HEK293 (cell line): ENCODE measurements at regions not wholly inside any gene's neighbourhood (a gene's known extent, or its start where the extent isn't known, plus 50 kb on each side); places are given as distances from the start of the nearest gene placed in this dataset.
"Not testable (repeated sequence)": the region's sequence is repeated elsewhere in the genome, so short reads cannot be mapped to it uniquely, and the experiment has no call there.

Experiments used
- CTCF ChIA-PET: fragments of 350-600 bp; formaldehyde crosslinking; extraction: SDS; loops from one replicate; lab custom pipeline; 2021; ENCODE audit warnings: antibody characterized with exemption; lab: Yijun Ruan, JAX
- POLR2A ChIA-PET: fragments of 300-600 bp; formaldehyde crosslinking; extraction: SDS; loops from one replicate; lab custom pipeline; 2020; ENCODE audit warnings: antibody characterized with exemption, inconsistent platforms; lab: Yijun Ruan, JAX
- H3K27ac ChIP-seq: fragments of 200-500 bp; sonication (Bioruptor generic); 2 replicates; pipeline ENCODE4 v1.5.1; 2014; ENCODE audit warnings: low read depth, low read length, control low read depth, inconsistent platforms; ENCODE audit errors: extremely low read depth
- H3K36me3 ChIP-seq, 2 experiments: fragments of 200-500 bp in 1 of 2; sonication (Bioruptor generic) in 1 of 2; 1 replicate in 1 of 2; 2 replicates in 1 of 2; pipeline ENCODE4 v1.5.1; 2014 to 2017; ENCODE audit warnings: inconsistent platforms in 2 of 2, low read length in 2 of 2; ENCODE audit not compliant: control insufficient read depth in 2 of 2, insufficient read depth in 1 of 2
- H3K4me1 ChIP-seq: fragments of 200-500 bp; sonication (Bioruptor generic); 2 replicates; pipeline ENCODE4 v1.5.1; 2014; ENCODE audit warnings: mild to moderate bottlenecking, low read length, inconsistent platforms; ENCODE audit not compliant: control insufficient read depth, insufficient read depth
- H3K4me3 ChIP-seq: 2 replicates; pipeline ENCODE4 v1.5.1; 2011; ENCODE audit warnings: low read depth, mild to moderate bottlenecking, control low read depth, low read length, moderate library complexity
- H3K9me3 ChIP-seq: fragments of 200-500 bp; sonication (Bioruptor generic); 2 replicates; pipeline ENCODE4 v1.5.1; 2014; ENCODE audit warnings: low read depth, low read length, inconsistent platforms; ENCODE audit not compliant: control insufficient read depth, insufficient read depth
- INSM2 ChIP-seq: fragments of 450-650 bp; formaldehyde crosslinking; IDR thresholded peaks from 2 replicates; pipeline ENCODE4 v1.5.1; 2016; ENCODE audit warnings: missing biosample characterization, missing genetic modification characterization
- REST ChIP-seq: fragments of 450-650 bp; formaldehyde crosslinking; IDR thresholded peaks from 2 replicates; pipeline ENCODE4 v1.5.1; 2016; ENCODE audit warnings: missing biosample characterization, missing genetic modification characterization
- ZFP3 ChIP-seq: fragments of 450-650 bp; formaldehyde crosslinking; IDR thresholded peaks from 2 replicates; pipeline ENCODE4 v1.5.1; 2016; ENCODE audit warnings: low read depth, missing biosample characterization, missing genetic modification characterization
- ZNF16 ChIP-seq: fragments of 450-650 bp; formaldehyde crosslinking; IDR thresholded peaks from 2 replicates; pipeline ENCODE4 v1.5.1; 2016; ENCODE audit warnings: low read depth, missing biosample characterization, missing genetic modification characterization
- ZNF280D ChIP-seq: fragments of 450-650 bp; formaldehyde crosslinking; IDR thresholded peaks from 2 replicates; pipeline ENCODE4 v1.5.1; 2016; ENCODE audit warnings: missing biosample characterization, missing genetic modification characterization
- ZNF292 ChIP-seq: fragments of 450-650 bp; formaldehyde crosslinking; IDR thresholded peaks from 2 replicates; pipeline ENCODE4 v1.5.1; 2016; ENCODE audit warnings: low read depth, missing biosample characterization, missing genetic modification characterization, borderline replicate concordance
- ZNF529 ChIP-seq: fragments of 450-650 bp; formaldehyde crosslinking; IDR thresholded peaks from 2 replicates; pipeline ENCODE4 v1.5.1; 2017; ENCODE audit warnings: missing genetic modification characterization, missing biosample characterization; ENCODE audit not compliant: insufficient replicate concordance
- ZNF549 ChIP-seq: fragments of 450-650 bp; IDR thresholded peaks from 2 replicates; pipeline ENCODE4 v1.5.1; 2018; ENCODE audit warnings: missing biosample characterization, missing genetic modification characterization, mild to moderate bottlenecking, inconsistent platforms, moderate library complexity
- ZSCAN23 ChIP-seq: fragments of 450-650 bp; formaldehyde crosslinking; IDR thresholded peaks from 2 replicates; pipeline ENCODE4 v1.5.1; 2016; ENCODE audit warnings: missing biosample characterization, missing genetic modification characterization

- H3K4me1 ChIP-seq = no peaks in the 10 kb centered on the region
- CTCF ChIA-PET = interaction anchor here (0.7 kb wide), 1 partner anchor 140 kb away, joined by 3 read pairs; no protein-coding TSS in a partner anchor
- no peak overlapping the region for H3K27ac ChIP-seq
- no peaks in the 10 kb centered on the region for H3K36me3 ChIP-seq
- POLR2A ChIA-PET = interaction anchor here (3.1 kb wide), 1 partner anchor 22 kb away, joined by 17 read pairs; a partner anchor contains a TSS
- no peaks in the 10 kb centered on the region for H3K9me3 ChIP-seq
- no peak for TF ChIP-seq ZNF529 (tag by site-specific recombination)
- TF ChIP-seq ZNF16 = no peak
- TF ChIP-seq INSM2 = no peak
- no peak overlapping the region for H3K4me3 ChIP-seq
These were observed 82.6 kb downstream of the OR2B2 start for GRCh38 chr6:27829453-27830211.

GRCh38 chr6:27827477-27827876, 84.7 kb downstream of the OR2B2 start:
- H3K9me3 ChIP-seq, POLR2A ChIA-PET, H3K36me3 ChIP-seq, H3K4me3 ChIP-seq, H3K4me1 ChIP-seq, CTCF ChIA-PET, H3K27ac ChIP-seq: not testable (repeated sequence)

- H3K4me1 ChIP-seq, POLR2A ChIA-PET, H3K27ac ChIP-seq, H3K9me3 ChIP-seq, CTCF ChIA-PET, H3K4me3 ChIP-seq, H3K36me3 ChIP-seq: not testable (repeated sequence)
These were observed 85.6 kb downstream of the OR2B2 start for GRCh38 chr6:27826612-27826985.

- H3K9me3 ChIP-seq, H3K4me1 ChIP-seq, H3K27ac ChIP-seq, H3K4me3 ChIP-seq, CTCF ChIA-PET, H3K36me3 ChIP-seq: not testable (repeated sequence)
- POLR2A ChIA-PET = interaction anchor here (4.7 kb wide), 1 partner anchor 16 kb away, joined by 92 read pairs; a partner anchor contains a TSS
These were observed 86.2 kb downstream of the OR2B2 start for GRCh38 chr6:27825848-27826611.

GRCh38 chr6:27825025-27825793, 87.0 kb downstream of the OR2B2 start:
- H3K4me1 ChIP-seq = no peaks in the 10 kb centered on the region
- POLR2A ChIA-PET = interaction anchor here (0.6 to 7.3 kb wide), 10 partner anchors 8 to 678 kb away, joined by 3 to 92 read pairs (median 6); a partner anchor contains a TSS
- no peak overlapping the region for H3K27ac ChIP-seq
- peak overlapping the region; percentile 49 for H3K4me3 ChIP-seq
- H3K9me3 ChIP-seq = no peaks in the 10 kb centered on the region
- CTCF ChIA-PET = interaction anchor here (0.7 to 0.8 kb wide), 2 partner anchors 9 to 70 kb away, joined by 3 to 4 read pairs; no protein-coding TSS in a partner anchor
- no peaks in the 10 kb centered on the region for H3K36me3 ChIP-seq
- no peak for TF ChIP-seq ZSCAN23 (tag by site-specific recombination)
- no peak for TF ChIP-seq ZNF292 (tag by site-specific recombination)
- TF ChIP-seq REST (tag by site-specific recombination) = no peak
- TF ChIP-seq ZNF549 (tag by site-specific recombination) = no peak
- TF ChIP-seq ZFP3 = no peak
- TF ChIP-seq ZNF280D (tag by site-specific recombination) = no peak
